HepG2 (cell line): ENCODE measurements at regions not wholly inside any gene's neighbourhood (a gene's known extent, or its start where the extent isn't known, plus 50 kb on each side); places are given as distances from the start of the nearest gene placed in this dataset.

ENCODE experiments used
- EZH2 ChIP-seq: conservative IDR thresholded peaks from 2 replicates; pipeline ENCODE4 v1.6.1; 2012; ENCODE audit warnings: mild to moderate bottlenecking, low read depth, low read length, moderate library complexity
- FOSL2 ChIP-seq: sonication (generic); formaldehyde crosslinking; IDR thresholded peaks from 2 replicates; pipeline ENCODE4 v1.4.0; 2020; ENCODE audit warnings: missing genetic modification reagents
- FOXP1 ChIP-seq, 2 experiments: fragments of 450-650 bp in 1 of 2; IDR thresholded peaks; 2 replicates each; pipeline ENCODE4 v1.6.1; 2017 to 2018; ENCODE audit warnings: antibody characterized with exemption in 1 of 2
- POLR2AphosphoS5 ChIP-seq: IDR thresholded peaks from 2 replicates; pipeline ENCODE4 v1.6.1; 2012; ENCODE audit warnings: low read depth, low read length
- TBL1XR1 ChIP-seq: fragments of 150-350 bp; IDR thresholded peaks from 2 replicates; pipeline ENCODE4 v1.6.1; 2014; ENCODE audit warnings: borderline replicate concordance, low read length; ENCODE audit not compliant: partially characterized antibody
- ZMYM4 ChIP-seq: sonication (generic); formaldehyde crosslinking; IDR thresholded peaks from 2 replicates; pipeline ENCODE4 v1.8.1; 2023; ENCODE audit warnings: mild to moderate bottlenecking, missing genetic modification reagents
- ZNF274 ChIP-seq: sonication (generic); formaldehyde crosslinking; IDR thresholded peaks from 2 replicates; pipeline ENCODE4 v1.5.1; 2020; ENCODE audit warnings: mild to moderate bottlenecking, missing genetic modification reagents
- ZNF484 ChIP-seq: sonication (generic); formaldehyde crosslinking; IDR thresholded peaks from 2 replicates; pipeline ENCODE4 v1.5.1; 2020; ENCODE audit warnings: mild to moderate bottlenecking, low read depth, missing genetic modification reagents, borderline replicate concordance
- ZNF83 ChIP-seq: sonication (generic); formaldehyde crosslinking; IDR thresholded peaks from 2 replicates; pipeline ENCODE4 v1.4.0; 2020; ENCODE audit warnings: missing genetic modification reagents, mild to moderate bottlenecking, borderline replicate concordance
- TF ChIP-seq, protein P1 (sequence below): sonication (generic); formaldehyde crosslinking; IDR thresholded peaks from 2 replicates; pipeline ENCODE4 v1.4.0; 2020; ENCODE audit warnings: missing genetic modification reagents
- TF ChIP-seq, protein P2 (sequence below): sonication (generic); formaldehyde crosslinking; IDR thresholded peaks from 2 replicates; pipeline ENCODE4 v1.8.0; 2022; ENCODE audit warnings: low read depth, missing genetic modification reagents
- TF ChIP-seq, protein P3 (sequence below): IDR thresholded peaks from 2 replicates; pipeline ENCODE4 v1.6.1; 2016; ENCODE audit warnings: control low read depth
- TF ChIP-seq, protein P4 (sequence below): sonication (generic); formaldehyde crosslinking; IDR thresholded peaks from 2 replicates; pipeline ENCODE4 v1.8.1; 2023; ENCODE audit warnings: mild to moderate bottlenecking, missing genetic modification reagents

DNA sequence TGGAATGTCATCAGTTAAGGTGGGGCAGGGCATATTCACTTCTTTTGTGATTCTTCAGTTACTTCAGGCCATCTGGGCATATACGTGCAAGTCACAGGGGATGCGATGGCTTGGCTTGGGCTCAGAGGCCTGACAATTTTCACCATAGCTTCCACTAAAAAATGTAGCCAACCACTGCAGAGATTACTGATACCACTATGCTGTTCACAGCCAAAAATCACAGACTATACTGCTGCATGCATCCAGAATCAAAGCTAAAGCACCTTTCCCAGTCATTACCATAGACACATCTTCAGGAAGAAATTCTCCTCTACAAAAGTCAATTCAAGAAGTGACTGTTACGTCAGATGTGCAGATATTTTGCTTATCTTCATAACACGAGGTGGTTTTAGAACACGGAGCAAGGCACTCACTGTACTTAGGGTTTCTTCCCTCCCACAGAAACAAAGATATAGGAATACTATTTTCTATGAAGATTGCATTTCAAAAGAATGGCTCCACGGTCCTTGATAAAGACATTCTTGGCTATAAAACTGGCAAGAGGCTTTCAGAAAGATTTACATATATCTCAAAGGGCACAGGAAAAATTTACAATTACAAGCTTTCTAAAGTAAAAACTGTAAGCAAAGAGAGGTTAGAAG lies 1556.6 kb upstream of the PRR20A start:
- TF ChIP-seq ZNF274 (CRISPR knock-in tag) (no peak), FOXP1 (IDR thresholded peaks at IDR 0.05) (no peak), FOXP1 (CRISPR knock-in tag; IDR thresholded peaks at IDR 0.05) (no peak), EZH2 (no peak), TBL1XR1 (no peak), ZNF83 (no peak), FOSL2 (CRISPR knock-in tag) (no peak), ZNF484 (CRISPR knock-in tag) (no peak), ZMYM4 (CRISPR knock-in tag) (no peak), POLR2AphosphoS5 (no peak)
- TF ChIP-seq, protein P1, sequence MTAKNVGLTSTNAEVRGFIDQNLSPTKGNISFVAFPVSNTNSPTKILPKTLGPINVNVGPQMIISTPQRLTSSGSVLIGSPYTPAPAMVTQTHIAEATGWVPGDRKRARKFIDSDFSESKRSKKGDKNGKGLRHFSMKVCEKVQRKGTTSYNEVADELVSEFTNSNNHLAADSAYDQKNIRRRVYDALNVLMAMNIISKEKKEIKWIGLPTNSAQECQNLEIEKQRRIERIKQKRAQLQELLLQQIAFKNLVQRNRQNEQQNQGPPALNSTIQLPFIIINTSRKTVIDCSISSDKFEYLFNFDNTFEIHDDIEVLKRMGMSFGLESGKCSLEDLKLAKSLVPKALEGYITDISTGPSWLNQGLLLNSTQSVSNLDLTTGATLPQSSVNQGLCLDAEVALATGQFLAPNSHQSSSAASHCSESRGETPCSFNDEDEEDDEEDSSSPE (CRISPR knock-in tag), result no peak
- TF ChIP-seq, protein P2, sequence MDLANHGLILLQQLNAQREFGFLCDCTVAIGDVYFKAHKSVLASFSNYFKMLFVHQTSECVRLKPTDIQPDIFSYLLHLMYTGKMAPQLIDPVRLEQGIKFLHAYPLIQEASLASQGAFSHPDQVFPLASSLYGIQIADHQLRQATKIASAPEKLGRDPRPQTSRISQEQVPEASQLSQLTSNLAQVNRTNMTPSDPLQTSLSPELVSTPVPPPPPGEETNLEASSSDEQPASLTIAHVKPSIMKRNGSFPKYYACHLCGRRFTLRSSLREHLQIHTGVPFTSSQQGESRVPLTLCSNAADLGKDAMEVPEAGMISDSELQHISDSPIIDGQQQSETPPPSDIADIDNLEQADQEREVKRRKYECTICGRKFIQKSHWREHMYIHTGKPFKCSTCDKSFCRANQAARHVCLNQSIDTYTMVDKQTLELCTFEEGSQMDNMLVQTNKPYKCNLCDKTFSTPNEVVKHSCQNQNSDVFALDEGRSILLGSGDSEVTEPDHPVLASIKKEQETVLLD, result no peak
- TF ChIP-seq, protein P3, sequence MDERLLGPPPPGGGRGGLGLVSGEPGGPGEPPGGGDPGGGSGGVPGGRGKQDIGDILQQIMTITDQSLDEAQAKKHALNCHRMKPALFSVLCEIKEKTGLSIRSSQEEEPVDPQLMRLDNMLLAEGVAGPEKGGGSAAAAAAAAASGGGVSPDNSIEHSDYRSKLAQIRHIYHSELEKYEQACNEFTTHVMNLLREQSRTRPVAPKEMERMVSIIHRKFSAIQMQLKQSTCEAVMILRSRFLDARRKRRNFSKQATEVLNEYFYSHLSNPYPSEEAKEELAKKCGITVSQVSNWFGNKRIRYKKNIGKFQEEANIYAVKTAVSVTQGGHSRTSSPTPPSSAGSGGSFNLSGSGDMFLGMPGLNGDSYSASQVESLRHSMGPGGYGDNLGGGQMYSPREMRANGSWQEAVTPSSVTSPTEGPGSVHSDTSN (CRISPR knock-in tag), result no peak
- TF ChIP-seq, protein P4, sequence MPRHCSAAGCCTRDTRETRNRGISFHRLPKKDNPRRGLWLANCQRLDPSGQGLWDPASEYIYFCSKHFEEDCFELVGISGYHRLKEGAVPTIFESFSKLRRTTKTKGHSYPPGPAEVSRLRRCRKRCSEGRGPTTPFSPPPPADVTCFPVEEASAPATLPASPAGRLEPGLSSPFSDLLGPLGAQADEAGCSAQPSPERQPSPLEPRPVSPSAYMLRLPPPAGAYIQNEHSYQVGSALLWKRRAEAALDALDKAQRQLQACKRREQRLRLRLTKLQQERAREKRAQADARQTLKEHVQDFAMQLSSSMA, result no peak
